HG02763 (cell line): ENCODE measurements at regions not wholly inside any gene's neighbourhood (a gene's known extent, or its start where the extent isn't known, plus 50 kb on each side); places are given as distances from the start of the nearest gene placed in this dataset.
"Not testable (repeated sequence)": the region's sequence is repeated elsewhere in the genome, so short reads cannot be mapped to it uniquely, and the experiment has no call there.

Experiments
- ATAC-seq: cut with Tn5 transposase; IDR thresholded peaks from one replicate; pipeline ENCODE4 v1.9.1; 2021; ENCODE audit warnings: mild to moderate bottlenecking, moderate library complexity; ENCODE audit not compliant: unreplicated experiment

DNA sequence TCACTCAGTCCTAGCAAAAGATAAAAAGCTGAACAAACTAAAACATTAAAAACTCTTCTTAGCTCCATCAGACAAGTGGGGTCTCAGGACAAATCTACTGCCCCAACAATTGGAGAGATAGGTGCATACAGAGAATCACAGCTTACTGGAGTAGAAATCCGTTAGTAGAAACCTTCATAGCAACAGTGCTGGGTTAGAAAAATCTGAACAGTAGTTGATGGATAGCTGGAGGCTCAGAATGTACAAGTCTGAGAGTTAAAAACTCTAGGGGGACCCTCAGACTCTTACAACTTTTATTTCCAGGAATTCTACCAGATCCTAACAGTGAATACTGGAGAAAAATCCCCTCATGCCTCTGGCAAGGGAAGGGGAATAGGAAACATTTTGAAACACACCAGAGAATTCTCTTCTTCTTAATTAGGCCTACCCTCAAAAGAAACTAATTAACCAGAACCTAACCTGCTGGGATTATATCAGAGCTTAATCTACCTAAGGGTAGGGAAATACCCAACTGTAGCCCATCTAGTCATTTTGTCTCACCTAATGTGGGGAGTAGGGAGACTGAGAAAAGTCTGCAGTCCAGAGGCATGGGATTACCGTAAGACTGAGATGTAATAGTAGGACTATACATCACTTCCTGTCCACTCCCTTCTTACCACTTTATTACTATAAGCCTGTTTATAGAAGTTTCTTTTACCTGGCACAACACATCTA lies 165.0 kb upstream of the CTSO start:
- ATAC-seq: no peak

DNA sequence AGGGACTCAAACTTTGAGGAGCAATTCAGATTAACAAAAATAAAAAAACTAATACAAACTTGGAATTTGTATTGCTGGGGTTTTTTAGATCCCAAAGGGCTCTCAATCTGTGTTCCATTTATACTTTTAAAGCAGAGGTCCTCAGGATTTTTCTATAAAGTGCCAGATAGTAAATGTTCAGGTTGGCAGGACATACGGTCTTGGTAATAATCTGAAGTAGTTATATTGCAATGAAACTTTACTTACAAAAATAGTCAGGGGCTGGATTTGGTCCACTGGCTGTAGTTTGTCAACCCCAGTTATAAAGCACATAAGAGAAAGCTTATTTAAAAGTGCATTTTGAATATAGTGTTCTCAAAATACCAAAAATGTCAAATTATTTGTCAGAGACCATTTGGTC lies 164.1 kb upstream of the CTSO start:
- ATAC-seq: no peak

DNA sequence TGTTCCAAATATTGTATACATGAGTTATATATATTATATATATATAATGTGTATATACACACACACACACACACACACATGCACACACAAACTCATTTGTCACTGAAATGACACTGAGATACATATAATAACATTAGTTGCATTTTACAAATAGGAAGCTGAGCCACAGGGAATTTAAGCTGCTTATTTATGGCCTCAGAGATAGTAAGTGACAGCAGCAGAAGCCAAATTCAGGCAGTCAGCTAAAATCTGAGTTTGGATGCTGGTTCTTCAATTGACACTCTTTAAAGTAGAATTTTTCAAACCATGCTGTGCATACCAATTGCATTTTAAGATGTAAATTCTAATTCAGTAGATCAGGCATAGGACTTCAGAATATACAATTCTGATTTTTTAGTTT lies 163.3 kb upstream of the CTSO start:
- no peak for ATAC-seq

DNA sequence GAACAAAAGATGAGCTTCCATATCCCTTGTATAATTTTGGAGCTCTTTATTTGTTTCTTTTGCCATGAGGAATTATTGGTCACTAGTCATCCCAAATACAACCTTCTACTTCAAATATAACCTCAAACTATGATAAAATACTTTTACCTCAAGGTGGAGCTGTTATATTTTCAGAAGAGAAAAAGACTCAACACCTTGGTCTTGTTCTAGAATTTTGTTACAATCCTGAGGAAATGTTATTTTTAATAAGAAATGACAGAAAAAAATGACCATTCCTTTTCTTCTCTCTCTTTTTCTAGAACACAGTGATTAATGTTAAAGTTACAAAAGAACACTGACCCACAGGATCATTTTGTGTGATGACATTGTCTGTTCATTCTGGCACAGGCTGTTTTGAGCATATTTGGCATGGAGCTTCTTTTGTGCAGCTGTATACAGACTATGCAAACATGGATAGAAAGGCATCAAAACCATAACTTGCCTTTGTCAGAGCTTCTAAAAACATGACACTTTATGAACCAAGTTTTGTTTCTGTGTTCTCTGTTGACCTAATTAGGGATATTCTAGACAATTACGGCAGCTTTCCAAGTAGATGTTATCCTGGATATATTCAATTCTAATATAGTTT lies 159.6 kb upstream of the CTSO start:
- no peak for ATAC-seq

DNA sequence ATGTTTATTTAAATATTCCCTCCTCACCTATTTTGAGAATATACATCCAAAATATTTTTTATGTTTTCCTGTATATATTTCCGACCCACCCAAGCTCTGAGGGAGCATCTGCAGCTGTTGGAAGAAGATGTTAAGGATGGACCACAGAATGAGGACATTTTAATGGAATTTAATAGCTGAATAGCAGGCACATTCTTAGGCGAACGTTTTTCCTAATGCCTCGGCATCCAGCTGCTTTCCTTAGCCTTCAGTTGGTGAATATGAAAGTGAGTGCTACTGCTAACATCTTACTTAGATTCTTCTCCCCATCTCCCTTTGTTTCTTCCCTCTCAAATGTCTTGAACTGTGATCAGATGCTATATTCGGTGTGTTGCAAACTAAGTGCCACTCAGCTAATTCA lies 158.0 kb upstream of the CTSO start:
- ATAC-seq: no peak

DNA sequence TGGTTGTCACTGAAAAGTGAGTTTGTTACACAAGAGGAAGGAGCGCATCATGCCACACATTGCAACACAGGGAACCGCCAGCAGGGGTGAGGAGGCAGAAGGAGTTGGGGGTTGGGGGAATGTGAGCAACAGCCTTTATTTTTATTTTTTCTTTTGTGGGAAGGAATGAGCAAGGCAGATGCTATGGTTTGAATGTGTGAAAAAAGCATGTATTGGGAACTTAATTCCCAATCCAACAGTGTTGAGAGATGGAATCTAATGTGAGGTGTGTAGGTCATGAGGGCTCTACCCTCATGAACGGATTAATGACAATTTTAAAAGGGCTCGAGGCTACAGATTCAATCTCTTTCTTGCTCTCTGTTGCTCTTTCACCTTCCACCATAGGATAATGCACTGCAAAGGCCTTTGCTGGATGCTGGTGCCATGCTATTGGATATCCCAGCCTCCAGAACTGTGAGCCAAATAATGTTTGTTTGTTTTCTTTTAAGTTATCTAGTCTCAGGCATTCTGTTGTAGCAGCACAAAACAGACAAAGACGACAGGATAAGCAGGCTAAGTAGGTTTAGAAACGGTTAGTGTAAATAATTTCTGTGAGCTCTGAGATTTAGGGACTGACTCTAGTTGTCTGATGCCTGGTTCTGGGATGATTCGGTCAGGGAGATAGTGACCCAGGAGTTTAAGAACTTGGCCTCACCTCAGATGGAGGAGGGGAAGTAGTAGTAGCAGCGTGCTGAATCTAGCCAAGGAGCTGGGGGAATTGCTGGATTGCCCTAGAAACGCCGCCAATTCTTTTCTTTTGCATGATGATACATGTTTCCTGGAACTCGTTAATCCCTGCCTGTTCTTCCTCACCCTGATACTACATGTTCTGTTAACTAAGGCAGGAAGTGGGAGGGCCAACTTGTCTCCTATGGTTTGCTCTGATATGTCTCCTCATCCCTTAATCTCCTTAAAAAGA lies 156.6 kb upstream of the CTSO start:
- ATAC-seq: no peak

DNA sequence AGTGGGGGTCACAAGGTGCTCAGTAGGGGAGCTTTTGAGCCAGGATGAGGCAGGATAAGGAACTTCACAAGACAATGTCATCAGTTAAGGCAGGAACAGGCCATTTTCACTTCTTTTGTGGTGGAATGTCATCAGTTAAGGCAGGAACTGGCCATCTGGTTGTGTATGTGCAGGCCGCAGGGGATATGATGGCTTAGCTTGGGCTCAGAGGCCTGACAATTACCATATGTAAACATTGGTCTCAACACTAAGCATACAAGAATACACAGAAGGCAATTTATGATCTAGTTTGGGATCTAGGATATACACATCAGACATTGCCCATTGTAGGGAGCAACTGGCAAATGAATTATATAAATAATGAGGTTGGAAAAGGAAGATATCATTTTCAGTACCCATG lies 155.4 kb upstream of the CTSO start:
- not testable (repeated sequence) for ATAC-seq

DNA sequence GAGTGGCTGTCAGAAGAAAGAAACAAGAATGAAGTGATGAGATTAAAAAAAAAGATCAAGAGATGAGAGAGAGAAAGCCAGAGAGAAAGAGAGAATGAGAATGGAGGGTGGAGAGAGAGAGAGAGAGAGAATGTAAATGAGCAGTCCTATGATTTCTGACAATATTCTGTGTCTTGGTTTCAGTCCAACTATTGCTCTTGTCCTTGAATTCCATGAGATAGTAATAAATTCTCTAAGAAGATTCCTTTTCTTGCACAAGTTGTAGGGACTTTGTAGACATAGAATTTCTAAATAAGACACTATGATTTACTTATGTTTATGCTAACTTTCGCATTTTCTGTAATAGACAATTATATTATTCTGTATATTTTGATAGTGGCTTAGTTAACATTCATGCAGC lies 149.6 kb upstream of the CTSO start:
- ATAC-seq: no peak

DNA sequence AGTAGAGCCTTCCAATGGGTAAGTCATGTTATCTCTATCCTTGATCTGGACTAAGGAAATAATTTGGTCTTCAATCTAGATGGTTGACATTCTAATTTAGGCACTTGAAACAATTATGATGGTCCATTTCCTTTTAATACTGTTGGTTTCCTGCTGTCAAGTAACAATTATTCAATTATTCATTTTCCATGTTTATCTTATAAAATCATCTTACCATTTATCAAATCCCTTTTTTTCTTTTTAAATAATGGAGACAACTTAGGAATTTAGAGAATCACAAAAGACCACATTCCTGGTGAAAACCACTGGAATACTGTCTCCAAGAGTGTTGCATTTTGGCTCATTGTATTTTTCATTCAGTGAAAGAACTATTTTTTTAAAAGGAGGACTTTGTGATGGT lies 148.7 kb upstream of the CTSO start:
- ATAC-seq: no peak

DNA sequence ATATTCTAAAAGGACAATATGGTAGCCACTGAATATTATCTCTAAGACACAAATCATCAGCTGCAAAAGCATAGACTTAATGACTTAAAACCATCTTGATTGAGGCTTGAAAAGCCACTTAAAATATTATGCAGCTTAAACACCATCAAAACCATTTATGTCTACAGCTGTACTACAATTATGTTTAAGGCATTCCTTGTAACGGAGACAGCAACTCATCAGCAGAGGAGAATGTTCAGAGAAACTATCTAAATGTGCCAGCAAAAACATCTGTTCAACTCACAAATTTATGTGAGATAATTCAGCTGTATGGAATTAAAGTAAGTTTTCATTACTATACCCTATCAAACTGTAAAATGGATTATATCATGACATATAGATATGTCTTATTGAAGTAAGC lies 147.9 kb upstream of the CTSO start:
- ATAC-seq: no peak

DNA sequence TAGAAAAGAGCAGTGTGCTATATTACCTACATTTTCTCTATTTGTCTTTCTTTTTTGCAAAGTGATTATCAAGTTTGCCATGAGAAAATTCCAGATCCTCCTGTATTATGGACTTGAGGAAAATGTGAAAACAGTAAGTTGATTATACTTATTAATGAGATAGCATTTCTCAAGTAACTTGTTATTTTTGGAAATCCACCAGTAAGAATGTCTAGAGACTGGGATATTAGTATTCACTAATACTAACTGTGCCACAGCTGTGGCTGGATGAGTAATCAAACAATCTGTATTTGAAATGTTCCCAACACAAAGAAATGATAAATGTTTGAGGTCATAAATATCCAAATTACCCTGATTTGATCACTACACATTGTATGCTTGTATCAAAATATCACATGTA lies 147.0 kb upstream of the CTSO start:
- no peak for ATAC-seq

DNA sequence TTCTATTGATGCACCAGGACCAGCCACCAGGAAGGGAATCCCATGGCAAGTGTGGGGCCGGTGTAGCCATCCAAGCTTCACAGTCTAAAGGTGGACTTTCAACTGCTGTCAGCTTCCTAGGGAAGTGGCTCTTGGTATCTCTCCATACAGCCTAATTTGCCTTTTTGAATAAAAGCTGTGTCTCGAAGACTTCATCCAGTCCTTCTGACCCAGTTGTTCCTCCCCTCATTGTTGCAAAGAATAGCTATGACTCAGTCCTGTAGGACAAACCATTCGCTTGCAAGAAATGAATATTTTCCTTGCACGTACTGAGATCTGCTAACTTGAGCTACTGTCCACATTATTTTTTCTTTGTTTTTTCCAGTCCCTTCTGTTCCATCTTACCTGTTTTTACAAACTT lies 145.1 kb upstream of the CTSO start:
- ATAC-seq: no peak

DNA sequence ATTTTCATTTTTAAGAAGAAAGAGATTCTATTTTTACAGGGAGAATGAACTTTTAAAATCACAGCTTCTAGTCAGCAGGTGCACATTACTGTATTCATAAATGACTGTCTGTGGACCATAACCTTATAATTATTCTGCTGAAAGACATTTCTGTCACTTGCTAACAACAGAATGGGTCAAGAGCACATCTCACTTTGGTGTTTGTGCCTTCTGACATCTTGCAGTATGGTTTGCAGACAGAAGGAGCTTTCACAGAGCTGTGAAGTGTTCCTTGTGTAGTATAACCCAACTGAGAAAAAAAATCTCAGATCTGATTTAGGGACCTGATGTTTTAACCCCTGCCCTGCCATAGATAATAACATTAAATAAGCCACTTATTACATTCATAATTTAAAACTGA lies 131.4 kb upstream of the CTSO start:
- no peak for ATAC-seq

DNA sequence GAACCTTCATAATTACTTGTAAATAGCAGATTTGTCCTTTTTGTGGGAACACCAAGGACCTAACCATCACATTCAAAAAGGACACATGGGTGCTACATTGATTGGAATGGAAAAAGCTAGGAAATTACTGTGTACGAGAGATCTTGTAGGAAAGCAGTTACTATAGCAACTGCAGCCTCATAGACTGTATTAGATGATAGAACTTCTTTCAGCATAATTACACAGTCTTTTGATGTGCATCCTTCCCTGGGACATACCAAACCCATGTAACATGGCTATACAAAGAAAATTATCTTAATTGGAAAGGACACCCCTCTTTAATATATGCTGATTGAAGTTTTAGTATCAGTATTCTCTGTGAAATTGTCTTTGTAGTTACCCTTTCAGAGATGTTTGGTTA lies 130.7 kb upstream of the CTSO start:
- no peak for ATAC-seq

DNA sequence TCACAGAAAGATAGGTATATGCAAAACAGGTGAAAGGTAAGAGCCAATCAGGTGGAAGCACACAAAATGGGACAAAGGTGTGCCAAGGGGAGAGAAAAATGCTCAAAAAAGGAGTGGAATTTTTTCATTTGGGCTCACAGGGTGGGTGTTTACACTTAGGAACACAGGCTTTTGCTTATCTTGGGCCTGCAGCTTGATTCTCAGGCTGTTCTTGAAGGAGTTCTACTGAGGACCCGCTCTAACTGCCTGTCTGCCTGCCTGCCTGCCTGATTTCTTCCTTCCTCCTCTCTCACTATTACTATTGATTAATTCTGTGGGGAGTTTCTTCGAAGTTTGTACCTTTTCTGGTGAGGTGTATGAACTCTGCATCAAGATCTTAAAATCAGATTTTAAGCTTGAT lies 120.3 kb upstream of the CTSO start:
- no peak for ATAC-seq

DNA sequence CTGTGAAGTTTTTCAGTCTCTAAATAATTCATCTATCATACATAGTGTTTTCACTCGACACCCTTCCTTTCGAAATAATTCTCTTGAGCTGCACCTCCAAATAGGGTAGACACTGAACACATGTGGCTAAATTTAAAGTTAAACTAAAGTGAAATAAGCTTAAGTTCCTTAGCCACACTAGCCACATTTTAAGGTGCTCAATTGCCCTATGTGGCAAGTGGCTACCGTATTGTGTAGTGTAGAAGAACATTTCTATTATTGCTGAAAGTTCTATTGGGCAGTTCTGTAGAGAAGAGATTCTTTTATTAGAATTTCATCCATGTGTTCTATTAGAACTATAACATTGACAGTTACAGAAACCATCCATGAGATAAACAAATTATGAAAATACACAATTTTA lies 107.0 kb upstream of the CTSO start:
- ATAC-seq: no peak

DNA sequence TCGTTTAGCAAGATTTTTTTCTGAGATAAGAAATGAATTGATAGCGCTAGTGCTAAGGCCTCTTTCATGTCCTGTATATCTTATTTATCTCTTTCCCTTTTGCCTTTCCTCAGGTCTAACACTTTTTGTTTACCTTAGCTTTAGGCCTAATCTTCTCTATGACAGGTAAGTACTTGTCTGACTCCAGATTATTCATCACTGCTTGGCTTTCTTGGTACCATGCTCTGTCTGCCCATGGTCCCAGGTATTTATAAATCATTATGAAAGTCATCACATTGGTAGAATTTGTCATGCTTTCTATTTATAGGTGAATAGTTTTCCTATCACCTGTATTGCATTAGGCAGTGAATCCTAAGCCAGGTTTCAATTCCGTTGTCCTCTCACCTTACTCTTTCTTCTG lies 99.5 kb upstream of the CTSO start:
- no peak for ATAC-seq

DNA sequence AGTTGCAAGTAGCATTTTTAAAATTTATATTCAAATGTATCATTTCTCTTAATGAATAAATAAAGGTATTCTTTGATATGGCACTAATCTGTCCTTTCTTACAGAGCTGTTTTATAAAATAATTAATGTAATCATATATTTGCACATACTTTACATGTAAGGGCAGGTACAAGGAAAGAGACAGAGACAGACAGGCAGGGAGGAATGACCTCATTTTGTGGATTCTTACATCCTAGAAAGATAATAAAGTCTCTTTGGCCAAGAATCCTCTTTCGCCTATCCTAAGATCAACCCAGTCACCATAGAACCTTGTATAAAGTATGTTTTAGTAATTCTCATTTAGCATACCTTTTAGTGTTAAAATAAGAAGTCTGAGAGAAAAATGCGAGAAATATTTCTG lies 98.5 kb upstream of the CTSO start:
- ATAC-seq: no peak

DNA sequence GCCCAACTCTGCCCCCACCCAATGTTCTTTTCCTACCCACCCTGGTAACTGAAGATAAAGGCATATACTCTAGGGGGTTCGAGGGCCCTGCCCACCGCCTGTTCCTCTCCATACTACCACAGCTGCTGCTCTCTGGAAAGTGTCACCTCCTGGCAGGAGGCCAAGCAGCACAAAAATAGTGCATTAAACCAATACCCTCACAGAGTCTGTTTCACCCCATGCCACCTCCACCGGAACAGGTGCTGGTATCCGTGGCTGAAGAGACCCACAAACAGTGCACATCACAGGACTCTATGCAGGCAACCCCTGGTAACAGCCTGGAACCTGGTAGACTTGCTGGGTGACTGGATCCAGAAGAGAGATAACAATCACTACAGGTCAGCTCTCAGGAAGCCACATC lies 85.1 kb upstream of the CTSO start:
- ATAC-seq: no peak

DNA sequence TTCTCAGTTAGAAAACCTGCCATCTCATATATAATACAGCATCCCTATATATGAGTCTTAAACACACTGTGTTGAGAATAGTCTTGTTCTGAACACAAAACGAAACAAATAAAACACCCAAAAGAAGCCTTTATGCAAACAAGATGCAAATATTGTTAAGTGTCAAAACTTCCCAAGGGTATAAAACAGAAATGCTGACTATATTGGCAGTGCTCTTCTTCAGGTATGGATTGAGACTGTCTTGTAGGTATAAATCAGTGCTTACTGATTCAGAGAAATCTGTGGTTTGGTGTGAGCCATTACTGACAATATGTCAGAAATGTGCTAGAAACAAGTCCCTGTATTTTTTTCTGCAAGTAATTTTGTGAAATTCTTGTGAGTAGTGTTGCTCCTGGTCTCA lies 82.8 kb upstream of the CTSO start:
- no peak for ATAC-seq

DNA sequence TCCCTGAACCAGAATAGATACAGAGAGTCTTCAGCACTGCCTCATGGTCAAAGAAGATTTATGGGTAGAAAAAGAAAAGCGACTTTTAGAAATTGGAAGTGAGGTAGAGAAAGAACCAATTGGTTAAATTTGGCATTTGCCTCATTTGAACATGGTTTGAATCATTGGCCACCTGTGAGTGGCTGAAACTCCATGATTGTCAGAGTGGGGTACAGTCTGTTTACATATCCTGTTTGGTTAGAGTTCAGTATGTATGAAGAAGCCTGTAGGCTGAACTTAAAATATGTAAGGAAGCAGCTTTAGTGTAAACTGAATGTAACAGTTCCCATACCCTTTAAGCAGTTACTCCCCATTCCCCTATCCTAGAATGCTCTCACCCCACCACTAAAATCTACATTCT lies 76.0 kb upstream of the CTSO start:
- ATAC-seq: no peak

DNA sequence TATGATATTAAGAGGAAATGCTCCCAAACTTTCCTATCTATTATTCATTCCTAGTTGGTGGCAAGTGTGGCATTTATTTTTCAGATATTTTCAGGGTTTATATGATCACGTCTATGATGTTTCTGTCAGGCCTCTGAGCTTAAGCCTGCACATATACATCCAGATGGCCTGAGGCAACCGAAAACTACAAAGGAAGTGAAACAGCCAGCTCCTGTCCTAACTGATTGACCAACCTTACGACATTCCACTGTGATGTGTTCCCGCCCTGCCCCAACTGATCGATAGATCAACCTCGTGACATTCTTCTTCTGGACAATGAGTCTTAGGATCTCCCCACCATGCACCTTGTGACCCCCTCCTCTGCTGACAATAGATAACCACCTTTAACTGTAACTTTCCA lies 67.6 kb upstream of the CTSO start:
- ATAC-seq: no peak
